ENCODE measurements at regions not wholly inside any gene's neighbourhood (a gene's known extent, or its start where the extent isn't known, plus 50 kb on each side); places are given as distances from the start of the nearest gene placed in this dataset.

DNA sequence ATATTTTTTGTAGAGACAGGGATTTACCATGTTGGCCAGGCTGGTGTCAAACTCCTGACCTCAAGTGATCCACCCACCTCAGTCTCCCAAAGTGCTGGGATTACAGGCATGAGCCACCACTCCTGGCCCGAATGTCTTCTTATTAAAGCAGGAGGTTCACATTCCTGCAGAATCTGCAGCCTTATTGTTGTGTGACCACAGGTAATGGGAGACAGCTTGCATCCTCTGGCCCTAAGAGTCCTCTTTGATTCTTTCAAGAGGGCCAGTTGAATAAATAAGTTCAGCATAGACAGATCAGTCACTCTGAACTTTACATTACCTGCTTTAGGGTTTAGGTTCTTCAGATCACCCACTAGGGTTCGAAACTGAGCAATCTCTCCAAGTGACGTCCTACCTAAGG is 172.9 kb upstream of the TOPAZ1 start:
- Histone ChIP-seq H3K23me2 (ENCODE audit: insufficient read length, low read depth, low read length, poor library complexity, severe bottlenecking) (no peaks in the 10 kb centered on the region), H4K5ac (ENCODE audit: insufficient read length, low read depth, low read length) (no peak overlapping the region), H4K20me1 (ENCODE audit: control insufficient read depth, insufficient read depth, insufficient read length) (no peaks in the 10 kb centered on the region), H4K8ac (replicated peaks; ENCODE audit: insufficient read length, low read depth, low read length) (no peak overlapping the region), H3T11ph (ENCODE audit: low read length) (no peak overlapping the region), H3K27ac (ENCODE audit: insufficient read length, low read depth, low read length) (no peak overlapping the region), H3K79me2 (ENCODE audit: insufficient read depth, low read length) (no peaks in the 10 kb centered on the region), H2BK120ac (ENCODE audit: low read depth, low read length, poor library complexity, severe bottlenecking) (no peak overlapping the region), H4K91ac (ENCODE audit: insufficient read length, low read depth, low read length) (no peak overlapping the region), H3K9ac (ENCODE audit: extremely low read depth, insufficient read length, low read length) (no peak overlapping the region), H3K4me2 (ENCODE audit: insufficient read depth, insufficient read length, low read length) (no peak overlapping the region), H3K14ac (ENCODE audit: insufficient read depth, low read length) (no peak overlapping the region), H2AK5ac (ENCODE audit: insufficient read length, low read length) (no peak overlapping the region), H3K56ac (ENCODE audit: insufficient read length, low read depth, low read length) (no peak overlapping the region), H2BK12ac (ENCODE audit: insufficient read length, low read depth, low read length) (no peak overlapping the region), H2AFZ (ENCODE audit: low read length) (no peak overlapping the region), H2BK20ac (ENCODE audit: low read depth, low read length, poor library complexity, severe bottlenecking) (no peak overlapping the region), H2BK15ac (ENCODE audit: low read depth, low read length) (no peak overlapping the region), H2BK5ac (ENCODE audit: insufficient read length, low read length) (no peak overlapping the region), H3K4me1 (ENCODE audit: insufficient read depth, low read length) (no peaks in the 10 kb centered on the region), H3K27me3 (ENCODE audit: insufficient read depth, low read length) (no peaks in the 10 kb centered on the region), H3K18ac (ENCODE audit: insufficient read length, low read depth, low read length) (no peak overlapping the region), H3K9me3 (ENCODE audit: control insufficient read depth, low read depth, low read length) (no peaks in the 10 kb centered on the region), H3K23ac (ENCODE audit: insufficient read length, low read depth, low read length) (no peak overlapping the region), H3K4ac (ENCODE audit: low read depth, low read length) (no peak overlapping the region), H3K79me1 (ENCODE audit: insufficient read depth, low read depth, low read length, poor library complexity, severe bottlenecking) (no peaks in the 10 kb centered on the region)
- no peaks in the 10 kb centered on the region; the same call in none of the 2 replicates for H3K27me3 Mint-ChIP-seq (ENCODE audit: low read depth)
- H3K9me3 Mint-ChIP-seq, result no peaks in the 10 kb centered on the region; a peak in 1 of 5 replicates
- no peak for DNase-seq
- no CpG with 5 or more reads among the region's 3 CpGs for WGBS (ENCODE audit: extremely low coverage, insufficient read length, low lambda C conversion rate)
- TF ChIP-seq CTCF (conservative IDR thresholded peaks at IDR 0.05), result no peak
- no peak overlapping the region for H3K4me3 Mint-ChIP-seq
- H3K4me1 Mint-ChIP-seq, result peaks cover 6 to 7% of the 10 kb centered on the region in 2 experiments
- H3K27ac Mint-ChIP-seq, result no peak overlapping the region
- H3K36me3 Mint-ChIP-seq (ENCODE audit: insufficient read depth in 1 of 3, low read depth in 3 of 3), result no peaks in the 10 kb centered on the region

Data from H9 (cell line).